A673 (cell line): ENCODE measurements at regions not wholly inside any gene's neighbourhood (a gene's known extent, or its start where the extent isn't known, plus 50 kb on each side); places are given as distances from the start of the nearest gene placed in this dataset.

Experiments used
- BruUV-seq: library from RNA; stranded (reverse); fragments of 400-500 nt; replicated peaks from 2 replicates; lab custom pipeline; 2021; lab: Mats Ljungman, UMichigan
- CTCF ChIA-PET: fragments of 300-600 bp; sonication (Branson Sonifier 250); formaldehyde crosslinking; loops from one replicate; lab custom pipeline; 2022; ENCODE audit warnings: antibody characterized with exemption; lab: Charles Lee
- POLR2A ChIA-PET: fragments of 300-600 bp; sonication (Branson Sonifier 250); formaldehyde crosslinking; loops from one replicate; lab custom pipeline; 2022; ENCODE audit warnings: antibody characterized with exemption; ENCODE audit not compliant: low non-redundant PET; lab: Charles Lee
- DNase-seq: peaks from one replicate; pipeline ENCODE4 v3.0.0-alpha.2; 2015; ENCODE audit warnings: low spot score
- H3K27ac ChIP-seq: fragments of 200-600 bp; sonication (generic); 2 replicates; pipeline ENCODE4 v1.5.1; 2016; ENCODE audit warnings: mixed run types, low read depth, mild to moderate bottlenecking, mixed read lengths, antibody characterized with exemption, low read length; ENCODE audit not compliant: poor library complexity, severe bottlenecking
- H3K27me3 ChIP-seq: fragments of 200-600 bp; sonication (generic); replicated peaks from 2 replicates; pipeline ENCODE4 v1.6.1; 2017; ENCODE audit warnings: mixed run types, low read depth, mild to moderate bottlenecking, mixed read lengths, antibody characterized with exemption, low read length; ENCODE audit not compliant: insufficient read depth, poor library complexity
- H3K36me3 ChIP-seq: fragments of 200-600 bp; sonication (generic); 2 replicates; pipeline ENCODE4 v1.6.1; 2016; ENCODE audit warnings: mixed run types, mild to moderate bottlenecking, mixed read lengths, antibody characterized with exemption, low read length; ENCODE audit not compliant: insufficient read depth, poor library complexity, severe bottlenecking
- H3K4me1 ChIP-seq: fragments of 200-600 bp; sonication (generic); 2 replicates; pipeline ENCODE4 v1.6.1; 2017; ENCODE audit warnings: mixed run types, mild to moderate bottlenecking, mixed read lengths, antibody characterized with exemption, low read length; ENCODE audit not compliant: insufficient read depth, poor library complexity, severe bottlenecking
- H3K4me3 ChIP-seq: fragments of 200-600 bp; sonication (generic); 2 replicates; pipeline ENCODE4 v1.5.1; 2016; ENCODE audit warnings: low read depth, mixed run types, mild to moderate bottlenecking, mixed read lengths, low read length; ENCODE audit not compliant: poor library complexity, severe bottlenecking
- H3K9me3 ChIP-seq: fragments of 200-600 bp; sonication (generic); 2 replicates; pipeline ENCODE4 v1.6.1; 2016; ENCODE audit warnings: mixed run types, low read depth, mild to moderate bottlenecking, mixed read lengths, antibody characterized with exemption, low read length; ENCODE audit not compliant: poor library complexity, severe bottlenecking
- CTCF ChIP-seq: fragments of 300-800, 200-600 bp; sonication (generic); conservative IDR thresholded peaks from 2 replicates; pipeline ENCODE4 v1.5.1; 2017; ENCODE audit warnings: low read depth, mild to moderate bottlenecking, antibody characterized with exemption, low read length, moderate library complexity, mixed read lengths
- EZH2 ChIP-seq: fragments of 200-600 bp; sonication (generic); IDR thresholded peaks from 2 replicates; pipeline ENCODE4 v1.6.1; 2017; ENCODE audit warnings: borderline replicate concordance, low read depth, mild to moderate bottlenecking, mixed read lengths, antibody characterized with exemption, low read length; ENCODE audit not compliant: poor library complexity, severe bottlenecking
- intact Hi-C: fragments of 100-400 bp; cut with micrococcal nuclease; formaldehyde crosslinking; loops from one replicate; pipeline ENCODE4 v1.10.0; 2022; ENCODE audit not compliant: unreplicated experiment

DNA sequence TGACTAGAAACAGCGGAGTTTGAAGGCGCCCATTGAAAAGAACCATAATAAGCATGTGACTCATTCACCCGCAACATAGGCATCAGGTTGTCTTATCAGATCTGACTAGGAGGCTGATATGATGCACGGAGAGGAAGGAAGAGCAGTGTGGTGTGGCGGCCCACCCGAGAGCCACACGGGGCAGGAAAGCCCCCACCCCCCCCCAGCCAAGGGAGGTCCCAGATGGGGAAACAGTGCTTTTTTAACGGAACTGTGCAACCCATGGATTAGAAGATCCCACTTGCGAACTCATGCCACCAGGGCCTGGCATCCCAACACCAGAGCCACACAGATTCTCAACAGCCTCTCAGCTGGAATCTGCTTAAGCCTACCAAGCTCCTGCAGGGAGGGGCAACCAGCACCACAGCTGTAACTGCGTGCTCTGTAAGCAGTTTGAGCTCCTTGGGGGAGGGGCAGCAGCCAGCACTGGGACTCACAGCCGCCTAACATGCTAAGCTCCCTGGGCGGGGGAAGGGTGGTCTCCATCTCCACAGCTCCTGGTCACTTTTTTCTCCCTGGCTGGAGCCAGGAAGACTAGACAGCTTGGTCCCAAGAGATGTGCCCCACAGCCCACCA is 466.2 kb downstream of the PDGFC start:
- peak; percentile 59 for DNase-seq
- BruUV-seq, result no TSS peak
- Histone ChIP-seq H3K27me3 (no peaks in the 10 kb centered on the region), H3K27ac (peak overlapping the region; percentile 53), H3K36me3 (no peaks in the 10 kb centered on the region), H3K4me3 (no peak overlapping the region), H3K9me3 (no peaks in the 10 kb centered on the region), H3K4me1 (peaks cover 13% of the 10 kb centered on the region)
- CTCF ChIA-PET, result no interaction called here
- TF ChIP-seq CTCF, result no peak
- TF ChIP-seq EZH2, result no peak
- POLR2A ChIA-PET, result no interaction called here
- intact Hi-C loops, result no loop called here

DNA sequence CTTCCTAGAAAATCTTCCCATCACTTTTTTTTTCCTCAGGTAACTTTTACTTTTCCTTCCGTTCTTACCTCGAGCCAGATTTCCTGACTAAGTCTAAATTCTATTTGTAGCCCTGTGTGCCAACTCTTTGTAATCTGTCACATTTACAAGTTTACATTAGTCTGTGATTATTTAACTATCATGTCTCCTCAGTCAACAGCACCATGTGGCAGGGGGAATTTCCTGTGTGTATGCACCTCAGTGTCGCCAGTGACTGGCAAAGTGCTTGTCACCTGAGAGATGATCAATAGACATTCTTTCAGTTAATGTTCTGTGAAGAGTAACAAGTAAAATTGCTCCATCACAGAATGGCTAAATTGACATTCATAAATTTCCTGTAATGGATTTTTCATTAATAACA is 468.5 kb downstream of the PDGFC start:
- Histone ChIP-seq H3K27ac (no peak overlapping the region), H3K4me1 (peaks cover 13% of the 10 kb centered on the region), H3K9me3 (no peaks in the 10 kb centered on the region), H3K4me3 (no peak overlapping the region), H3K36me3 (no peaks in the 10 kb centered on the region), H3K27me3 (no peaks in the 10 kb centered on the region)
- POLR2A ChIA-PET, result no interaction called here
- CTCF ChIA-PET, result no interaction called here
- BruUV-seq, result no TSS peak
- TF ChIP-seq EZH2 (no peak), CTCF (no peak)
- no peak for DNase-seq
- intact Hi-C loops, result no loop called here

DNA sequence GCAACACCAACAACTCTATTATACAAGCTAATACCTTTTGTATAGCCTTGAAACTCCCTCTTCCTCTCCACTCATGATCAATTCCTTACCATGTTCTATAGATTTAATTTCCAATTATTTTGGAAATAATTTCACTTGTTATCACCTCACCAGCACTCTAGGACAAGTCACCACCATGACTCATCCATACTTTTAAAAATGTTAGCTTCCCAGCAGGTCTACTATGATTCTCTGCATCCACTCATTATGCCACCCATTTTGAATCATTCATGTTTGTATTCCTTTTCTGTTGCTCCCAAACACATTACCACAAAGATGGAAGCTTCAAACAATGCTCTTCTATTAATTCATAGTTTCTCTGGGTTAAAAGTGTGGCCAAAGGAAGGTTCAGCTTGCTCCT is 469.6 kb downstream of the PDGFC start:
- intact Hi-C loops, result no loop called here
- Histone ChIP-seq H3K27me3 (no peaks in the 10 kb centered on the region), H3K36me3 (no peaks in the 10 kb centered on the region), H3K27ac (no peak overlapping the region), H3K9me3 (no peaks in the 10 kb centered on the region), H3K4me1 (peaks cover 13% of the 10 kb centered on the region), H3K4me3 (no peak overlapping the region)
- DNase-seq, result no peak
- TF ChIP-seq CTCF (no peak), EZH2 (no peak)
- POLR2A ChIA-PET, result no interaction called here
- CTCF ChIA-PET, result no interaction called here
- BruUV-seq, result no TSS peak
